ENCODE measurements at regions not wholly inside any gene's neighbourhood (a gene's known extent, or its start where the extent isn't known, plus 50 kb on each side); places are given as distances from the start of the nearest gene placed in this dataset.

GRCh38 chr7:106542550-106543220 lies 118.3 kb downstream of the CCDC71L start:
- no peak for TF ChIP-seq POLR2A (IDR thresholded peaks at IDR 0.05)
- TF ChIP-seq, protein P1, sequence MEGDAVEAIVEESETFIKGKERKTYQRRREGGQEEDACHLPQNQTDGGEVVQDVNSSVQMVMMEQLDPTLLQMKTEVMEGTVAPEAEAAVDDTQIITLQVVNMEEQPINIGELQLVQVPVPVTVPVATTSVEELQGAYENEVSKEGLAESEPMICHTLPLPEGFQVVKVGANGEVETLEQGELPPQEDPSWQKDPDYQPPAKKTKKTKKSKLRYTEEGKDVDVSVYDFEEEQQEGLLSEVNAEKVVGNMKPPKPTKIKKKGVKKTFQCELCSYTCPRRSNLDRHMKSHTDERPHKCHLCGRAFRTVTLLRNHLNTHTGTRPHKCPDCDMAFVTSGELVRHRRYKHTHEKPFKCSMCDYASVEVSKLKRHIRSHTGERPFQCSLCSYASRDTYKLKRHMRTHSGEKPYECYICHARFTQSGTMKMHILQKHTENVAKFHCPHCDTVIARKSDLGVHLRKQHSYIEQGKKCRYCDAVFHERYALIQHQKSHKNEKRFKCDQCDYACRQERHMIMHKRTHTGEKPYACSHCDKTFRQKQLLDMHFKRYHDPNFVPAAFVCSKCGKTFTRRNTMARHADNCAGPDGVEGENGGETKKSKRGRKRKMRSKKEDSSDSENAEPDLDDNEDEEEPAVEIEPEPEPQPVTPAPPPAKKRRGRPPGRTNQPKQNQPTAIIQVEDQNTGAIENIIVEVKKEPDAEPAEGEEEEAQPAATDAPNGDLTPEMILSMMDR (IDR thresholded peaks at IDR 0.05), result peak; percentile 65 to 89 (median 73)
